IPS-18a (cell line): ENCODE measurements at regions not wholly inside any gene's neighbourhood (a gene's known extent, or its start where the extent isn't known, plus 50 kb on each side); places are given as distances from the start of the nearest gene placed in this dataset.
A peak's percentile ranks its signal among the peaks of the same experiment; 100 is the strongest.

Experiments used
- H3K27ac ChIP-seq: one replicate; pipeline ENCODE4 v1.5.1; 2013; ENCODE audit warnings: low read length
- H3K27me3 ChIP-seq: one replicate; pipeline ENCODE4 v1.6.1; 2013; ENCODE audit warnings: mild to moderate bottlenecking, low read length; ENCODE audit not compliant: control insufficient read depth, insufficient read depth
- H3K36me3 ChIP-seq: one replicate; pipeline ENCODE4 v1.6.1; 2013; ENCODE audit warnings: low read depth, low read length; ENCODE audit not compliant: control insufficient read depth
- H3K4me1 ChIP-seq: one replicate; pipeline ENCODE4 v1.6.1; 2013; ENCODE audit warnings: low read depth, low read length; ENCODE audit not compliant: control insufficient read depth
- H3K4me3 ChIP-seq: one replicate; pipeline ENCODE4 v1.5.1; 2013; ENCODE audit warnings: low read length
- H3K9ac ChIP-seq: one replicate; pipeline ENCODE4 v1.6.1; 2013; ENCODE audit warnings: mild to moderate bottlenecking, low read length, moderate library complexity
- H3K9me3 ChIP-seq: one replicate; pipeline ENCODE4 v1.6.1; 2013; ENCODE audit warnings: low read depth, low read length; ENCODE audit not compliant: control insufficient read depth

DNA sequence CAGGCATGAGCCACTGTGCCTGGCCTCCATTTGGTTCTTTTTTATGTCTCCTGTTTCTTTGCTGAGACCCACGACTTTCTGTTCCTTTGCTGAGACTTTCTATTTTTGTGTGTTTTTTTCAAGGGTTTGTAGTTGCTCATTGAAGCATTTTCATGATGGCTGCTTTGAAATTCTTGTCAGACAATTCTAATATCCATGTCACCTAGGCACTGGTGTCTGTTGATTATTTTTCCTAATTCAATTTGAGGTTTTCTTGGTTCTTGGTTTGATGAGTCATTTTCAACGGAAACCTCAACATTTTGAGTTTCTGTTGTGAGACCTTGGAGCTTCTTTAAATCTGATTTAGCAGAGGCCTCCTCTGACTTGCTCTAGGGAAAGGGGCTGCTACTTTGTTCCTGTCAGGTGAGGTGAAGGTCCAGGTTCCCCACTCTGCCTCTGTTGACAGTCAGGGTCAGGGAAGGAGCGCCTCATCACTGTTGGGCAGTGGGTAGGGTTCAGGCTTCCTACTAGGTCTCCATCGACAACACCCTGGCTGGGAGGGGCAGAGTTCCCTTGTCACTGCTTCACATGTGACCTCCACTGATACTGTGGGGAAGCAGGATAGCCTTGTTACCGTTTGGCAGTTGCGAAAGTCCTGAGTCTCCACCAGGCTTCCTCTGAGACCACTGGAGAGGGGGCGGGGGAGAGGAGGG, 66.1 kb upstream of the SMOX start:
- peak overlapping the region; percentile 41 for H3K4me3 ChIP-seq
- H3K4me1 ChIP-seq: peaks cover 10% of the 10 kb centered on the region
- peaks cover 5% of the 10 kb centered on the region for H3K27me3 ChIP-seq
- H3K27ac ChIP-seq: no peak overlapping the region
- H3K36me3 ChIP-seq: no peaks in the 10 kb centered on the region
- H3K9me3 ChIP-seq: no peaks in the 10 kb centered on the region
- H3K9ac ChIP-seq: no peak overlapping the region

- Histone ChIP-seq H3K9me3 (no peaks in the 10 kb centered on the region), H3K27ac (no peak overlapping the region), H3K4me1 (peaks cover 10% of the 10 kb centered on the region), H3K4me3 (no peak overlapping the region), H3K27me3 (no peaks in the 10 kb centered on the region), H3K36me3 (no peaks in the 10 kb centered on the region), H3K9ac (no peak overlapping the region)
Observed at GRCh38 chr20:4081421-4081820, 66.1 kb upstream of the RNF24 start.

- H3K4me1 ChIP-seq: peaks cover 5% of the 10 kb centered on the region
- H3K4me3 ChIP-seq: no peak overlapping the region
- H3K9me3 ChIP-seq: no peaks in the 10 kb centered on the region
- H3K27me3 ChIP-seq: no peaks in the 10 kb centered on the region
- no peak overlapping the region for H3K27ac ChIP-seq
- no peak overlapping the region for H3K9ac ChIP-seq
- H3K36me3 ChIP-seq: no peaks in the 10 kb centered on the region
Observed at GRCh38 chr20:4076671-4077070, 61.3 kb upstream of the RNF24 start.

- H3K36me3 ChIP-seq: no peaks in the 10 kb centered on the region
- H3K9ac ChIP-seq: no peak overlapping the region
- H3K4me3 ChIP-seq: no peak overlapping the region
- H3K4me1 ChIP-seq: peaks cover 5% of the 10 kb centered on the region
- no peaks in the 10 kb centered on the region for H3K9me3 ChIP-seq
- H3K27me3 ChIP-seq: no peaks in the 10 kb centered on the region
- H3K27ac ChIP-seq: no peak overlapping the region
Observed at GRCh38 chr20:4076033-4076432, 60.7 kb upstream of the RNF24 start.

- H3K9me3 ChIP-seq: no peaks in the 10 kb centered on the region
- H3K4me3 ChIP-seq: no peak overlapping the region
- no peak overlapping the region for H3K27ac ChIP-seq
- H3K9ac ChIP-seq: no peak overlapping the region
- no peaks in the 10 kb centered on the region for H3K27me3 ChIP-seq
- no peaks in the 10 kb centered on the region for H3K36me3 ChIP-seq
- peaks cover 5% of the 10 kb centered on the region for H3K4me1 ChIP-seq
Observed at GRCh38 chr20:4074877-4075455, 59.6 kb upstream of the RNF24 start.

- no peaks in the 10 kb centered on the region for H3K9me3 ChIP-seq
- no peak overlapping the region for H3K9ac ChIP-seq
- no peak overlapping the region for H3K27ac ChIP-seq
Observed at GRCh38 chr20:4073852-4074741, 58.7 kb upstream of the RNF24 start.

DNA sequence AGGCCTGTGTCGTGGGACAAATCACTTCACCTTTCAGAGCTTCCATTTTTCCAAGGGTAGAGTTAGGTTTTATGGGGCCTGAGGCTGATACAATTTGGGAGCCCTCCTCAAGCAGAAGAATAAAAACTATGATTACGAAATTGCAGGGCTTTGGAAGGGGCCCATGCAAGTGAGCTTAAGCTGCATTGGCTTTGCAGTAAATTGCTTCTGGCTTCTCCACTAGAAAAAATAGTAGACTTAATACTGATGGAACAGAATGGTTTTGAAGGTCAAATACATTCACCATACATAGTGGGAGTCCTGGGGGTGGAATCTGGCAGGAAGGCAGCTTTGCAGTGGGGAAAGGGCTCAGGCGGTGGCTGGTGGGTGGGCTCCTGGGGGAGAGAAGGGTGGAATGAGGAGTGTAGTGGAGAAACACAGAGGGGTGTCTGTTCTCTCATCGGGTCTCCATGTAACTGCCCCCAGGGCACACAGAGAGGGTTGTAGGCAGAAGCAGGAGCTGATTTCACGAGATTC, 55.9 kb upstream of the RNF24 start:
- no peaks in the 10 kb centered on the region for H3K27me3 ChIP-seq

More at GRCh38 chr20:4073852-4074741, 58.7 kb upstream of the RNF24 start:
- Histone ChIP-seq H3K4me1 (peaks cover 5% of the 10 kb centered on the region), H3K4me3 (no peak overlapping the region), H3K36me3 (no peaks in the 10 kb centered on the region), H3K27me3 (no peaks in the 10 kb centered on the region)

DNA sequence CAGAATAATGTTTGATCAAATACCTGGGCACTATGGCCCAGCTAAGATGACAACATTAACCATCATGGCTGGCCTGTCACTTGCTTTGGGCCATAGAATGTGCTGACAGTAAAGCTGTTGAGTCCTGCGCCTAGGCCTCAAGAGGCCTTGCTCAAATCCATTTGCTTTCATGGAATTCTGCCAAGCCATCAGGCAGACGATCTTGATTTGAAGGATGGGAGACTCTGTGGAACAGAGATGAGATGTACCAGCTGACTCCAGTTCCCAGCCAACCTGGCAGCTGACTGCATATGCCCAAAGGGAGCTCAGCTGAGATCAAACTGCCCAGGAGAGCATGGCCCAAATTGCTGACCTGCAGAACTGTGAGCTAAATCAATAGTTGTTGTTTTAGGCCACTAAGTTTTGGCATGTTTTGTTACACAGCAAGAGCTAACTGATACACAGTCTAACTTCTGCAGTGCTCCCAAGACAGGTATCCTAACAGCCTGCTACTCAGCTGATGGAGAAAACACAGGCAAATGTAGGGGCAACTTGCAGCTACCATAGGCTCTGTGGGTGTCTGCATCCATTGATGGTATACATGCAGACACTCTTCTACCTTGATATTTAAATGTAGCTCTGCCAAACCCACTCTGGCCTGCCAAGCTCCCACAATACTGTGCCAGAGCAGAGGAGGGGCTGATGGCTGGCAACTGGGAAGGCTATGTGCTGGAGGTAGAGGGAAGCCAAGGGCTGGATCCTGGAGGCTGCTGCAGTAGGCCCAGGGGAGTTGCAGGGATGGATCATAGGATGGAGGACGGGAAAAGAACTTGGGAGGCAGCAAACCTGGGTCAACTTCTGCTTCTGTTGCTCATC, 55.2 kb upstream of the RNF24 start:
- no peak overlapping the region for H3K9ac ChIP-seq
- H3K36me3 ChIP-seq: no peaks in the 10 kb centered on the region
- H3K27ac ChIP-seq: no peak overlapping the region
- H3K9me3 ChIP-seq: no peaks in the 10 kb centered on the region
- no peaks in the 10 kb centered on the region for H3K27me3 ChIP-seq
- no peak overlapping the region for H3K4me3 ChIP-seq
- H3K4me1 ChIP-seq: peaks cover 5% of the 10 kb centered on the region

More for the DNA sequence above, 55.9 kb upstream of the RNF24 start:
- Histone ChIP-seq H3K9ac (no peak overlapping the region), H3K36me3 (no peaks in the 10 kb centered on the region), H3K4me1 (peaks cover 5% of the 10 kb centered on the region), H3K4me3 (no peak overlapping the region), H3K9me3 (no peaks in the 10 kb centered on the region), H3K27ac (no peak overlapping the region)

- Histone ChIP-seq H3K36me3 (no peaks in the 10 kb centered on the region), H3K4me3 (no peak overlapping the region), H3K27ac (no peak overlapping the region), H3K9ac (no peak overlapping the region), H3K9me3 (no peaks in the 10 kb centered on the region), H3K4me1 (peaks cover 6% of the 10 kb centered on the region), H3K27me3 (no peaks in the 10 kb centered on the region)
Observed at GRCh38 chr20:4069751-4070150, 54.4 kb upstream of the RNF24 start.

- H3K27me3 ChIP-seq: no peaks in the 10 kb centered on the region
- no peaks in the 10 kb centered on the region for H3K9me3 ChIP-seq
- no peak overlapping the region for H3K9ac ChIP-seq
- H3K4me3 ChIP-seq: no peak overlapping the region
- H3K36me3 ChIP-seq: no peaks in the 10 kb centered on the region
- peaks cover 12% of the 10 kb centered on the region for H3K4me1 ChIP-seq
- H3K27ac ChIP-seq: no peak overlapping the region
Observed at GRCh38 chr20:4068708-4069107, 53.4 kb upstream of the RNF24 start.
